GM20000 (cell line): ENCODE measurements at regions not wholly inside any gene's neighbourhood (a gene's known extent, or its start where the extent isn't known, plus 50 kb on each side); places are given as distances from the start of the nearest gene placed in this dataset.

ENCODE experiments used
- DNase-seq: peaks from one replicate; pipeline ENCODE4 v3.0.0; 2012; ENCODE audit warnings: low spot score
- TF ChIP-seq, protein P1 (sequence below): IDR thresholded peaks from 2 replicates; pipeline ENCODE4 v1.5.1; 2012; ENCODE audit warnings: mild to moderate bottlenecking, control low read depth; ENCODE audit errors: extremely low read depth, missing control alignments

DNA sequence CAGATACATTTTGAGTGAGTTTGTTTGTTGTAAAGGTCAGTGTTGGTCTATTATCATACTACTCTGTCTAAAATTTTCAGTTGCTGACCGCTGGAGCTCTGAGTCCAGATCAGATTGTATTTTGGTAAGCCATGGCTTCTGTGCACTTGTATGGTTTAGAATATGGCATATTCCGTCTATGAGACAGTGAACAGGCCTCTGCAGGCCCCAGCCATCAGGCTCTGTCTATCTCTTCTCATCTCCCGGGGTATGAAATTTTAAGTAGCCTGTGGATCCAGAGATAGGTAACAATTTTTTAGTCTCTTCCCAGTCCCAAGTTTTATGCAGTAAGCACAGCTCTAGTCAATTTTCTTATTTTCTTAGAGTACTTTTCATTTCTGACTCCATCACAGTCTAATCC, 1929.1 kb upstream of the SEL1L start:
- TF ChIP-seq, protein P1, sequence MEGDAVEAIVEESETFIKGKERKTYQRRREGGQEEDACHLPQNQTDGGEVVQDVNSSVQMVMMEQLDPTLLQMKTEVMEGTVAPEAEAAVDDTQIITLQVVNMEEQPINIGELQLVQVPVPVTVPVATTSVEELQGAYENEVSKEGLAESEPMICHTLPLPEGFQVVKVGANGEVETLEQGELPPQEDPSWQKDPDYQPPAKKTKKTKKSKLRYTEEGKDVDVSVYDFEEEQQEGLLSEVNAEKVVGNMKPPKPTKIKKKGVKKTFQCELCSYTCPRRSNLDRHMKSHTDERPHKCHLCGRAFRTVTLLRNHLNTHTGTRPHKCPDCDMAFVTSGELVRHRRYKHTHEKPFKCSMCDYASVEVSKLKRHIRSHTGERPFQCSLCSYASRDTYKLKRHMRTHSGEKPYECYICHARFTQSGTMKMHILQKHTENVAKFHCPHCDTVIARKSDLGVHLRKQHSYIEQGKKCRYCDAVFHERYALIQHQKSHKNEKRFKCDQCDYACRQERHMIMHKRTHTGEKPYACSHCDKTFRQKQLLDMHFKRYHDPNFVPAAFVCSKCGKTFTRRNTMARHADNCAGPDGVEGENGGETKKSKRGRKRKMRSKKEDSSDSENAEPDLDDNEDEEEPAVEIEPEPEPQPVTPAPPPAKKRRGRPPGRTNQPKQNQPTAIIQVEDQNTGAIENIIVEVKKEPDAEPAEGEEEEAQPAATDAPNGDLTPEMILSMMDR, result no peak
- no peak for DNase-seq

DNA sequence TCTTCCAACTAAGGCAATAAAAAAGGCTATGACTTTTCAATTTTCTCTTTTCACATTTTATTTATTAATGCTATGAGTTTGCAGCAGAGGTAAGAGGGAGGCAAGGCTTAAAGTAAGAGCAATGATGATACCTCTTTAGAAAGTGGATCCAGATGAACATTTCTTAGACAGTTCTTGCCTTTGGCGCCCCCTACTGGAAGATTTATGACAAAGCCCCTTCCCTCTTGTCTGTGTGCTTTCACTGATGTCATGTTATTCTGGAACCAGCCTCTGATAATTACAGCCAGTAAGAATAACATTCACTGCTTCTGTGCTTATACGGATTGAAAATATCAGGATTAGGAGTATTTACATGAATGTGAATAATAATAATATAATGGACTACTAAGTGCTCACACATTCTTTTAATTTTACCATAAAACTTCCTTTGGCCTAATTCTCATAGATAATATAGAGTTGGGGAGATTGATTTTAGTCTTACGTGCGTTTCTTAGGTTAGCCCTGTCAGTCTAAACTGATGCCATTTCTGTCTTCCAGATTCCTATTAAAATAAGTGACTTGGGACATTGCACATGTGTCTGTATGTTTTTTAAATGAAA, 1929.9 kb upstream of the SEL1L start:
- TF ChIP-seq, protein P1, result peak; percentile 33
- peak; percentile 3 for DNase-seq

DNA sequence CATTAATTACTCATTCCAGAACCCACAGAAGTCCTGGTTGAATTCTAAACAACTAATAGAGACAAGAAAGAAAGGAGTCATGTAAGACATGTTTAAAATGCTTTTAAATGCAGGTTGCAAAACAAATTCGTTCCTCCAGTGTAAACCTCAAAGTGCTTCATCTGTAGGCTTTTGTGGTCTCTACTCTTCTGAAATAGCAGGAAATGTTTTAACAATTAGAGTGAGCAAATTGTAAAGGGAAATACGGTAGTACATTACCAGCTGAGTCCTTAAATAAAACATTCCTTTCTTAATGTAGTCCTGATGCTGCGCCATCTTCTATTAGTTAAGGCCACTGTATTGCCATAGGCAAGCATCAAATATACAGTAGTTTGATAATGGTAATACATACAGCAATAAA, 1934.2 kb upstream of the SEL1L start:
- TF ChIP-seq, protein P1, result no peak
- DNase-seq, result no peak

DNA sequence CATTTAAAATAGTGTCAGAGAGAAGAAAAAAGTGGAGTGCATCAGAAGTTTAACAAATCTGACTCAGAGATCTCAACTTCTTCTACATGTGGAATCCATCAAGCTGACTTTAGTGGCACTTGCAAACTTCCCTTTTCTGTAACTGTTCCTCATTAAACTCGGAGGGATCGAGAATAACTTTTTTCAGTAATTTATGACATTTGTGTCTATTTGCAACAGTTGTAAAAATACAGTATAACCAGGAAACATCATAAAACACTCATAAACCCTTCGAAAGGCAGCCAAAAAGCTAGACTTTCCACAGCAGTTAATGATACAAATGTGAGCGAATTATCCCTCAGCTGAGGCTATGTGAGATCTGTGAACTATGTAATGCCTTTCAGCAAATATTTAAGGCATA, 1936.8 kb upstream of the SEL1L start:
- TF ChIP-seq, protein P1, result no peak
- DNase-seq, result no peak

DNA sequence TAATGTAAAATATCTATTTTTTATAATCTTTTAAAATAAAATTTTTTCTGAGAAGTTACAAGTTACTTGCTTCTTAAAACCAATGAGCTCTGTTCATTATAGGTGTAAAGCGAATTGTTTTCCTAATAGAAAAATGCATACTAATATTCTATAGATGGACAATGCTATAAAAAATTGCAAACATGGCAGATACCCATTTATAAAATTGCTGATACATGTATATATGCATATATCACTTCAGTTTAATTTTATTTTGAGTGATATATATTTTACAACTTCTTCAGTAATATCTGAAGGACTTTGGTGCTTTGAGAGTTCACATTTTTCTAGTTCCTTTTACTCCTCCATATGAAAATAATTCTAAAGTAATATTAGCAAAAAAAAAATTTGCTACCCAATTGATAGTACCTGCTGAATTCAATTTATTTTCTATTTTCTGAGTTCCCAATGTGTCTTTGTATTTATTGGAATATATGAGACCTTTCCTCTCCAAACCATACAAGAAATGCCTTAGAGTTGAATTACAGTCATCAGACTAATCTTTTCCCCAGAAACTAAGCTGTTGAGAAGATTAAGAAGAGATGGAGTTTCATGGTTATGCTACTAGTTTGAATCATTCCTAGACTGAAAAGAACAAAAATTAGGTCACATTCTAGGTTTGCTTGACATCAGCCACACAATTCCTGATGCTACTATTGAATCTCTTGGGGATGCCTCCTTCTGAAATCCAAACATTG, 1937.5 kb upstream of the SEL1L start:
- TF ChIP-seq, protein P1, result no peak

DNA sequence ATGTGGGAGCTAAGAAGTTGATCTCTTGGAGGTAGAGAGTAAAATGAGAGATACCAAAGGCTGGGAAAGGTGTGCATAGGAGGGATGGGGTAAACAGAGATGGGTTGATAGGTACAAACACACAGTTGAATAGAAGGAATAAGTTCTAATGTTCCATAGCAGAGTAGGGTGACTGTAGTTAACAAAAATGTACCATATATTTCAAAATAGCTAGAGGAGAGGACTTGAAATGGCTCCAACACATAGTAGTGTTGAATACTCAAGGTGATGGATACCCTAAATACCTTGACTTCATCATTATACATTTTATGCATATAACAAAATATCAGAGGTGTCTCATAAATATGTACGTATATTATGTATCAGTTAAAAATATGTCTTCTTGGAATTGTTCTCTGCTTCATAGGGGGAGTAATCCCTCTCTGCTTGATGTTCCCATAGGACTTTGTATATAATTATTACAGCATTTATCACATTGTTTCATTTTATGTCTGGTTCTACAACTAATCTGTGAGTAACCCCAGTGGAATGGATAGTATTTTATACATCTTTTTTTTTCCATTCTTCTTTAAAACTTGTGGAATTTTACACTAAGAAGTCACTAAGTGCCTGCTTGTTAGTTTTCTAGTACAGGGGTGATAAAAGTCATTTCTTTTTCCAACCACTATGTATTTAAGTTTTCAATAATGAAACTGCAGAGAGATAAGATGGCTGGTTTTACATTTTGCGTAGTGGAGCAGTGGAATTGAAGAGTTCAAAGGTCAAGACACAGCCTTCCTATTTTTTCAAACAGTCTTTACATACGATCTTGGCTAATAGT, 1940.0 kb upstream of the SEL1L start:
- TF ChIP-seq, protein P1, result no peak
- DNase-seq, result no peak

More for the DNA sequence above, 1937.5 kb upstream of the SEL1L start:
- no peak for DNase-seq

DNA sequence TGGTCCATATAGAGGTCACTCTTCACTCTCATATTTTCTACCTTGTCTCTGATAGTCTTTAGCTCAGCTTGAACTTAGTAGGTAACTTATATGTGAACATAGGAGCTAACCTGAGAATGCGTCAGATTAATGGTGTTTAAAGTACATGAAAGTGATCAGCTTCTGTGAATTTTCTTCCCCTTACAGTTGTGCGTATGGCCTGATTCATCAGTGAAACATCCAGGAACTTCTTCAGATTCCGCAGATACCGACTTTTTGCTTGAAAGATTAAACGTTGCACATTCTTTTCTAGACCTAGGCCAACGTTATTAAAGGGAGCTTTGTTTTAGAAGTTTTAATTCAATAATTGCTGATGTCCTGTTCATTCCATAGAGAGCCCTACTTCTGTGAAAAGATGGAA, 1945.1 kb upstream of the SEL1L start:
- DNase-seq, result no peak
- TF ChIP-seq, protein P1, result no peak
